ENCODE measurements at regions not wholly inside any gene's neighbourhood (a gene's known extent, or its start where the extent isn't known, plus 50 kb on each side); places are given as distances from the start of the nearest gene placed in this dataset.

DNA sequence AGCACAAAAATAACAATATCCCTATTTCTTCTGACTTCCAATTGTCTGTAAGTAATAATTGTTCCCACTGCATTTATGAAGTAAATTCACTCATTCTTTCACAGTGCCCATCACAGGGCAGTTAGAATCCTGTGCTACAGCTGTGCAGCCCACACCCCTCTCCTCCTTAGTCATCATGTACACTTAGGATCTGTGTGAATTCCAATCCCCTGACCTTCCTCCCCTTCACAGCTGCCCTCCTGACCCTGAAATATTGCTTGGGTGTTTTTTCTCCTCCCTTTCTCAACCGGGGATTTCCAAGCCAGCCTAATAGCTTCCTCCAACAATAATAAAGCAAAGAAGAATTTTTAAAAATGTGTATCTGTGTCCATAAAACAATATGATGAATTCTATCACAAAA, 91.5 kb upstream of the BEND6 start:
- no peak for FAIRE-seq

DNA sequence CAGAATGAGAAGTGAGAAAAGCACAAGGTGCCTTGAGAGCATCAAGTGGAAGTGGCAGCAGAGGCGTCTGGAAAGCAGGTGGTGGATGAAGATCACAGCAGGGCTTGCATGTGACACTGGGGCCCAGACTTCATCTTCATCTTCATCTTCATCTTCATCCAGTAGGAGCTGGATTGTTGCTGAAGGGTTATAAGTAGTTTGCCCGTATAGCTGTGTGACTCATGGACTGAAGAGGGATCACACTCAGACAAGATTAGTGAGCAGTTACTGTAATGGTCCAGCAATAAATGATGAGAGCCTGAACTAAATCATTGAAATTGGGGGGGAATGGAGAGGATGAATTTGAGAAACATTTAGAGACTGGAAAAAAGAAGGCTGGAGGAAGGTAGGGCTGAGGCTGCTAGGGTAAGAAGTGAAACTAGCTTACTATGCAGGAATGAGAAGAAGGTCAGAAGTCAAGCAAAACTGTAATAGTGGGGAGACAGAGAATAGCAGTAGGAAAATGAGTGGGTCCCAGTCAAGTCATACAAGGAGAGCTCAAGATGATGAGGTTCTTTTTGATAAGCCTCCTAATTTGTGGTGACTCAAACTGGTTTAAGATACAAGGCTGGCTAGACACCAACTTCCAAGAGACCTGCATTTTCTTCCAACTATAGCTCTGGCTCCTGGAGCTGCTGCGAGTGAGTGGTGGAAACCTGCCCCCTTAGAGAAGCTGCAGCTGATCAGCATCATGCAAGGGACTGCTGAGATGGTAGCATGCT, 92.3 kb upstream of the BEND6 start:
- no peak for FAIRE-seq

DNA sequence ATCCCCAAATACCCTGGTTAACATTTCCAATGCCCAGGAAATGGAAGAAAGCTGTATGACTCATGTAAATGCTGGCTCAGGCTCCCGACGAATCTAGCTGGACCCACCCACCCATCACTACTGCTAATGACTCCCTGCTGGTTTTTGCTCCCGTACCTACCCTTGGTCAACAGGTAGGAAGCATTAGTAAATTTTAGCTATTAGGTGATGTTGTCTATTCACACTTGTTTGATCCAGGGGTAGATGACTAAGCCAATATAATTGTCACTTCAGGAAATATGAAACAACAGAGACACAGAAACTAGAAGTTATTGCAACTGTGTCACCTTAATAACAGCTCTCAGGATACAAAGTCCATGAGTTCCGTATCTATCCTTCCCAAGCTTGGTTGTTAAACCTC, 94.4 kb upstream of the BEND6 start:
- FAIRE-seq: no peak

DNA sequence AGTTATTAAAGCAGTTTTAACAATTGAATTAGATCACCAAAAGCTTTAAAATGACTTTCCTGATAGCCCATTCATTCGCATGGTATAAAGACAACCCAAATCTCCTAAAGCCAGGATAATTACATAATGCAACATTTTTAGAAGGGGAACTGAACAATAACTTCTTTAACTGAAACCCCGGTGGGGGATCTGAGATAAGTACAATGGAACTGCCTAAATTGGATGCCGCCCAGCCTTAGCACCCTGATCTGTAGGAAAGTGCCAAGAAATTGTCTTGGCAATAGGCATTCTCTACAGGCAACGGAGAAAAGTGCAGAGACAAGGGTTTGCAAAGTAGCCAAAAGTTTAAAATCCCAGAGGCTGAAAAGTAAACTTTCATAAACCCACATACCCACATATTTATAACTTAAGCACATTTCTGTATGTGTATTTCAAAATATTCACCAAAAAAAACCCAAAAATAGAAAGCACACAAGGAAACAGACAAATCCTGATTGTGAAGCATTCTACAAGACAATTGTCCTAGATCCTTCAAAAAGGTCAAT, 98.8 kb upstream of the BEND6 start:
- no peak for FAIRE-seq

DNA sequence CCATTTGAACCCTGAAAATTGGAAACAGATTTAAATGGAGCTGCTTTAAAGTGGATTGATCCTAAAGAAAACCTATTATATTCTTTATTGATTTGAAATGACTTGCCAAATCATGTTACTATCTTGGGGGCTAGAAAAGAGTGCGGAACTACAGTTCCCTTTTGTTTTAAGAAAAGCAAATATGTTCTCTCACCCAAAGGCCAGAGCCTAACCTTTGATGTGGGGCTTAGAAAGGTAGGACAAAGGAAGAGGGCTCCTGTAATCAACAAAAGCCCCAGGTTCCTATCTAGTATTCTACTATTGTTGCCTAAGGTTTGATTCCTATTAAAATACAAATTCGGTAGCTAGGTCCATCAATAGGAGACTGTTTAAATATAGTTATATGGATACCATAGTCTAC, 100.8 kb upstream of the BEND6 start:
- FAIRE-seq: no peak

DNA sequence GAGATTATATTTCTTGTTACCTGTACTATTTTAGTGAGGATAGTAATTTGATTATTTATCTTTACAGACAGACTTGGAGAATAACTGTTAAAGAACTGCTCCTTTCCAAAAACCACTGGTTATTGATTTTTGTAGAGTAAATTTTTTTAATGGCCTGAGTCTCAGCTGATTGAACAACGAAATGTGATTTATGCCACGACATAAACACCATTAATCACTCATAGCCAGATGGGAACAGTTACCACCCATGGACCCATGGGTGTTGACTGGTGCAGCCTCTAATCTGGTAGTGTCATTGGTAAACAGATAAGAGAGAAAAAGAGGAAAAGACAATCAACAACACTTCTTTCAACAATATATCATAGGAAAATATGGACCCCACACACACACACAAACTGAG, 101.4 kb upstream of the BEND6 start:
- no peak for FAIRE-seq

DNA sequence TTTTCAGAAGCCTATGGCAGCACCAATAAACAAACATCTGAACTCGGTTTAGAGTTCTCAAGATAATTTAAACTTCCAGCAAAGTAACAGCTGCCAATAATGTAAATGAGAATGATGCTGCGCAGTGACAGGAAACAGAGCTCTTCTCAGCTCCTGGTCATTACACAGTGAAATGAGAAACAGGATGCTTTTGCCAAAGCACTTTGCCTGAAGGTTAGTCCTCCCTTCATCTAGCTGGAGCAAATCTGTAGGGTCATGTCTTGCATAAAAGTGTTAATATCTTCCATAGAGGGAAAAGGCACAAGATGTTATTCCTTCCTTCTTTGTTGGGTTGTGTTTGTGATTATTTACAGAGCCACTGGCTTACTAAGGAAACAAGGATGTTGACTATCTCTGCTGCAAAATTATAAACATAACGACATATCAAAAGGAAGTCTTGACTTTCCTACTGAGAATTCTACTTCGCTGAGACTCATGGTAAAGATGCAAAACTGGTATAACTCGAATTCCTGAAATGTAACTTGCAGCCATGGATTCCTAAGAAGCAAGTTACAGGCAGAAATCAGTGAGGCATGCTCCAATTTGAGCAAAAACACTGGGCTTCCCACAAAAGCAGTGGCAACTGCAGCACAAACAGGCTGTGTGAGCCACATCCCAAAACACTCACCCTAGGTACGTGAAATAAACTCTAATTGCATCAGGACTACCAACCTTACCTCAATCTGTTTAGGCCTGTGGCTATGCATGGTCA, 102.5 kb upstream of the BEND6 start:
- no peak for FAIRE-seq

DNA sequence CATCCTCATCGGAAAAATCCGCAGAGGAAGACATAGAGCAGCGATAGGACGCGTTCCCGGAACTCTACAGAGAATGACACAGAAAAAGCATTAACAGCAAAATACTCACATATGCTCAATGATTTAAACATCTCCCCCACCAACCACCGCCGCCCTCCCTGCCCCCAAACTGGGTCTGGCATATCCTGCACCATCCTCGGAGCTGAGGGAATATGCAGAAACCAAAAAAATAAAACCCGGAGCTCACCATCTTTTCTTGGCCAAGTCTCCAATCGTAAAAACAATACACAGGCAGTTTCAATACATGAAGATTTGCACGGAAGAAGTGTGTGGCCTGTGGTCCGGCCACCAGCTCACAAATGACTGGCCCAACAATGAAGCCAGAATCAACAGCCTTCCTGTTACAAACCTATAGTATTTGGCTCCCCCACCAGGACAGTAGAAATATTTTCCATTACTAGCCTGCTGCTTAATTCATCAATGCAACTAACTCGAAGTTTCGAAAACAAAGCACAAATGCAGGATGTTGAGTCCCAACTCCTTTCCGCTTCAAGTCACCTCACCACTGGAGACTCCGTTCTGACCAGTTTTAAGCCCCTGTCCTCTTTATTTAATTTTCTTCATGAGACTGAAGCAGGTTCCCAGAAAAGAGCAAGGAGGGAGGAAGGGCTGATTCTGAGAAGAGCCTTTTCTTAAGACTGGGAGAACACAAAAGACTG, 103.2 kb upstream of the BEND6 start:
- FAIRE-seq: peak; percentile 92

DNA sequence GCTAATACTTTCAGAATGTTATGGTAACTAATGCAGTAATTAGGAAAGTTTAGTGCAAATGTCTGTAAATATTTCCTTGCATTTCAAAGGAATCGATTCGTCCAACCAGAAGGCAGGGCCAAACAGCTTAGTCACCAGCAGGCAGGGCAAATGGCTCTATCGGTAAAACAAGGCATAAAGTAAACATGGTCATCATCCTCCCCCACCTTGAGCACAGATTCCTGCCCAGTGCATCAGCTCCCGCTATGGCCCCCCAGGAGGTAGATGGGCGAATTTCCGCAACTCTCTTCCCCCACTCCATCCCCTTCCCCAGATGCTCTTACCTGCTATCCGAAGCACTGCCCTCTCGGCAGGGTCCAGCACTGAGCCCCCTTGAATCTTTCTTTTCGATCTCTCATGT, 103.8 kb upstream of the BEND6 start:
- FAIRE-seq: no peak

DNA sequence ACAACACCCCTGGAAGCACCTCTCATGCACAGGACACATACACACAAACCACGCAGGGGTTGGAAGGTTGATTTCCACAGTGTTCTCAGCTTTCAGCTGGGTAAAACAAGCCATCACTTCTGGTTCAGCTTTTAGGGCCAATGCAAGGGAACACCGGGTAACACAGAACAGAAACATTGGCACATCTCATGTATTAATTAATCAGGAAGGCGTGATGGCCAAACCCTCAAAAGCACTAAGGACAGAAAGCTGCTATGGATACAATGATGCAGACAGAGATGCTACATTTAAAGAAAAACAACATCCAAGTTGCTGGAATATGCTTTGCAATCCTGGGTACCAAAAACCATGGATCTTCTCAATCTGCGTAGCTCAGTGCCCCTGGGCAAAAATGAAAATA, 104.3 kb upstream of the BEND6 start:
- FAIRE-seq: no peak

DNA sequence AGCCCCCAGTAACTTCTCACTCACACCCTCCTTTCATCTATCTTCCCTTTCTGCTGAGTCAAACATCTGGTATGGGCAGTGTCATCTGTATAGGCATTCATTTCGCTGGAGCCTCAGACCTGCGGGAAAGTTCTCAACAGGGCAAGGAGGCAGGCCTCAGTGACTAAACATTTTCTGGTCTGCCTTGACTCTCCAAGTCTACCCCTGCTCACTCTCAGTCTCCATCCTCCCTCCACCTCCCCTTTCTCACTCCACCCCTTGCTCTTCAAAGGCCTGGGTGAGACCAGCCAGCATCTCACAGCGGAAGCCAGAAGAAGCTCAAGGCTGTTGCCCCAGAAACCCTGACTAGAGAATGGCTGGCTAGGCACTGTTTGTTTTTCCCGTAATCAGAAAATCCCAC, 105.0 kb upstream of the BEND6 start:
- no peak for FAIRE-seq

DNA sequence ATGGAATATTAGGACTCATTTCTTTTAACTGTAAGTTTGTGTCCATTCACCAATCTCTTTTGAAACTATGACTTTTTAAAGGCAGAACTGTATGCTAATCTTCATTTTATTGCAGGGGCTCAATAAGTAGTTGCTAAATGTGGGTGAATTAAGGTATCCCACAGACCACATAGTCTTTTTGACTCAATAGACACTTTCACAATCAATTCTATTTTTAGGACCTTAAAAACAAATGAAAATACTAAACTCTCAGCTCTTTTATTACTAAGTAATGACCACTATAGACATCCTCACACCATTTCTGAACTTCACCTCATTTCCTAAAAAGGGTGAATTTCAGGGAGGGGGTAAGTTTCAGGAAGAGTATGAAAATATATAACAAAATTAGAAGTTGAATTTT, 106.8 kb upstream of the BEND6 start:
- FAIRE-seq: no peak

DNA sequence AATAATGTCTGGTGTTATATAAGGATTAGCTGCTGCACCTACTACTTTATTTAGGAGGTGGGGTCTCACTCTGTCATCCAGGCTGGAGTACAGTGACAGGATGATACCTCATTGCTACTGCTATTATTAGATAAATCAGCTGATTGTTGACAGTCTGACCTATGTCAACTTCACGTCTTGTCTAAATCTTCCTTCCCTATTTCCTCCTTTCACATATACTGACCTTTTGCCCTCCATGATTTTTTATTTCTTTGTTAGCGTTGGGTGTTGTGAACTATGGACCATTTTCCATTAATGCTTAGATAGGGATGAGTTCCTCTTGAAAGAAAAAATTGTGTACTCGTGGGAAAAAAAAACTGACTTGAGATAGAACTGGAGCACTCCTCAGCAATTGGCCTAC, 109.9 kb upstream of the BEND6 start:
- no peak for FAIRE-seq

DNA sequence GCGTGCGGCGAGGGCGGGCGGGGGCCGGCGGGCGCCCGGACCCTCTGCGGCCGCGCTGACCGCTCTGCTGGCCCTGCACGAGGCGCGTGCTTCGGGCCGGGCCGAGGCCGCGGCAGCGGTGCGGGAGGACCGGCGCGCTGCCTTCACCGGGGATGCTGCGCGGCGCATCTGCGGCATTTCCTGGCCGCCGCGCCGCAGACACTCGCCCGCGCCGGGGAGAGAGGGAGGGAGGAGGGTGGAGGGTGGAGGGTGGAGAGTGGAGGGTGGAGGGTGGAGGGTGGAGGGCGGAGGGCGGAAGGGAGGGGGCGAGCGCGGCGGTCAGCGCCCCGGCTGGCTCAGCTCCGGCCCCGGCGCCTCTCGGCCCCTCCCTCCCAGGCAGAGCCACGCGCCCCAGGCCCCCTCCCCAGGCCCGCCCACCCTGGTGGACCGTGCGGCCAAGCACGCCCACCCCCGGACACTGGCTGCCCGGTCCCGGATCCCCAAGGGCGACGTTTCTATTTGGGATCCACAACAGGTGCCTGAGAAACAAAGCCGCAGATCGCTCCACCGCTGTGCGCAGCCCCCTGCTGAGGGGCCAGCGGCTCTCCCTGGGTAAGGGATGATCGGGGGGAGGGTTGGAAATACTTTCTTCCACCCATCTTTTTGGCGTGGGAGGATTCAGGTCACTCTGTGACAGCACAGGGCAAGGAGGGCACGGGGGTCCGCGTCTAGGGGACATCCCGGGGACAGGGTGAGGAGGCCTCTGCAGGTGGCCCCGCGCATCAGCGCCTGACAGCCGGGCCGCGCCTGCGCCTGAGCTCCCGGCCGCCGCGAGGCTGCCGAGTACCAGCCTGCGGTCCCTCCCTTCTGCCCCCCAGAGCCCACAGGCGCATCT, 111.2 kb upstream of the BEND6 start:
- FAIRE-seq: no peak

DNA sequence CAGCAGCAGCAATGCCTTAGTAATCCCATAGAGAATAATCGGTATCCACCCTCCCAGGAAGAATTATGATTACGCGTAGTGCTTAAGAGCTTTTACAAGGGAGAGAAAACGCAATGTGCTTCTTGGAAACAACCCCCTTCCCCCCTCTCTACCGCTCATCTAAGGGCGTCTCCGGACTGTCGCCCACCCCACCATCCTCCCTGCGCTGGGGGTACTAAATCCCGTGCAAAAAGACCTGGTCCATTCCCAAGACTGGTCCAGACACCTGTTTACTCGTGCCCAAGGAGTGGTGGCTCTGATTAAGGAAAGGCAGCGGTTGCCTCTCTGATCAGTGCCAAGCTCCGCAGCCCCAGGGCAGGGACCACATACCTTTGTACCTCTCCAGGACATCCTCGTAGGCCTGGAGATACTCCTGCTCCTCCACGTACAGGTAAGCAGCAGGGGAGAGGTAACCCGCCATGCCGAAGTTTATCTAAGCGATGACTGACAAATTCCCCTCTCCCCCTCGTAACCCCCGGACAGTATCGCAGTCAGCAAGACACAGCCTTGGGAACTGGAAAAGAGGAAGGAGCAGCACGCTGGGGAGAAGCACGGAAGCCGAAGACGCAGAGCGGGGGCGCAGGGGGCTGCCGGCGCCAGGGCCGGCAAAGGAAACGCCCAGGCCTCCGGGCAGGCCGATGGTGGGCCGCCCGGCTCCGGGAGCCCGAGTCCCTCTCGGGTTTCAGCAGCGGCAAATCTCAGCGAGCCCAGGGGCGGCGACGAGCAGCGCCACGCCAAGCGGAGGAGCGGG, 112.0 kb upstream of the BEND6 start:
- FAIRE-seq: no peak

DNA sequence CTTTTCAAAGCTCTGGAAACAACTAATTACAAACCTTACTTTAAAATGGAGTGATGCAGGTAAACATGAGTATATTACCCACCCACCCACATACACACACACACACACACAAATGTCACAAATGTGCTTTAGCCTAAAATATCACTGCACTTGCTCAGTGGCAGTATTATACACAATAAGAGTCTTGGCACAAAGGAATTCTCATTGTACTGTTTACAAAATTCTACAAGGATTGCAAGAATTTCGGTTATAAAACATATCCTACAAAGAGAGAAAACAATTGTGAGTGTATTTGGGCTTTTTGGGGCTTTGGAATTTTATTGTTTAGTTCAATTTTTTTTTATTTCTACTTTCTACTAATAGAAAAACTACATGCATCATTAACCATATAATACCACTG, 113.2 kb upstream of the BEND6 start:
- FAIRE-seq: no peak

DNA sequence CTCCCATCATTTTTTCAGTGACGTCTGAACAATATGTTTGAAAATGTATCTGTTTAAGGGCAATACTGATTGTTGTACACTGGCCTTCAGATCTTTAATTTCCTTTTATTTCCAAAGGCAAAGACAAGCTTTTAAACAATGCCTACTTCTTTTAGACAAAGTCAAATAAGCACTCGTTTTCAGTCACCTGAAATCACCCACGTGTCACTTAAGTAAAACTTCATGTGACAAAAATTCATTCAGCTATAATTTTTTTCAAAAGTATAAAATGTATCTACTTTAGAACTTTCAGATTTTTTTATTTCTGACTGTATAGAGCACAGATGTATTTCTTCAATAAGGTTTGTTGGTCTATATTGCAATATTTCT, 113.5 kb upstream of the BEND6 start:
- FAIRE-seq: no peak

DNA sequence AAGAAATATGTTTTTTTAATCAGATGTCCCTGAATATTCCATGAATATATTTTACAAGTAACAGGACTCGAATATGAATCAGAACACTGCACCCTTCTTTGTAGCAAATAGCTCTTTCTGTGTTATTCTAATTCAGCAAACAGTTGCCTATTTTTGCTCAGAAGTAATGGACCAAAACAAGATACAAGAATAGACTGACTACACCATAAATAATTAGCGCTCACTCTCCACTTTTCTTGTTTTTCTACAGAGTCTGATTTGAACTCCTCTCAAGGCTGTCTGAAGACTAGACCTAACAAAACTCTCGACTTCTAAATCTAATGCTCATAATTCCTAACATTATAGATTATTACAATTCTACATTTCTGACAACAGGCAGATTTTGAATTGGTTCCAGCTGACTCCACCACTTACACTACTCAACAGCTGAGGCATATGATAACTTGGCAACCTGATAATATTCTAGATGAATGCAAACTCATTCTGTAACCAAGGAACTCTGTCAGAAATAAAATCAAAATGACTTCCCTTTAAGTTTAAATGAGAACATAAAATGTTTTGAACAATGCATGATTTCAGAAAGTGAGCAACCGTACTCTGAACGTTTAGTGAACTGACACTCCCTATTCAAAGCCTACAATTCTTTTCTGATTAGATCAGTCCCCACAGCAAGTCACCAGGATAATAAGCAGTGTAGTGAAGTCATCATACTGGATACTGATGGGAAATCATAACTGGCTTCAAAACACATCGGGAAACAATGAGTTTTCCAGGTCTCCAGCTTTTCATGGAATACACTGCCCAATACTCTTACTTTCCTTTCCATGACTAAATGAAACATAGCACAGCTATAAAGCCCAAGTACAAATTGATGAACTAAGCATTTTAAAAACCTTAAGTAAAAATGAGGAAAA, 114.2 kb upstream of the BEND6 start:
- peak; percentile 85 for FAIRE-seq

DNA sequence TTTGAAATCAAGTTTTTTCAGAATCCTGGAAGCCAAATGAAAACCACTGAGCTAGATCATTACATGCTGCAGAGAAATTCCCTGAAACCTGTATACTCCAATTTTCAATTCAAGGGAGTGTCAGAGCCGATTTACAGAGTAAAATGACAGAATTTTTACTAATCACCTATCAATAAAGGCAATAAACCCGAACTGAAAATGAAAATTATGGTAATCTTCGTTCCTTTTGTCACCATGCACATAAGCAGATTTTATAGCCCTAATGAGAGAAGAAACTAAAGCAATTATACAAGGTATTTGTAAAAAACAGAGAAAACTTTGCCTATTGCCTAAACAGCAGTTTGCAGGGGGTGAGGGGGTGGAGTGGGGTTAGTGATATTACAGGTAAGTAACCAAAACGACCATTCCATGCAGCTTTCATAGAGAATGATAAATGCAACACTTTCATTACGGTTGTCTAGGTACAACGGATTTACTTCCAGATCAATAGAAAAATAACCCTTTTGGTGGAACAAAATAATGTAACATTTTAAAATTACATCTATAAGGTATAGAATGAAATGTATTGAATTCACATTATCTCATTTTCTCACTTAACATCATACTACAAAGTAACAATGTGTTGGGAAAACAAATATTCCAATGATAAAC, 115.2 kb upstream of the BEND6 start:
- FAIRE-seq: no peak

DNA sequence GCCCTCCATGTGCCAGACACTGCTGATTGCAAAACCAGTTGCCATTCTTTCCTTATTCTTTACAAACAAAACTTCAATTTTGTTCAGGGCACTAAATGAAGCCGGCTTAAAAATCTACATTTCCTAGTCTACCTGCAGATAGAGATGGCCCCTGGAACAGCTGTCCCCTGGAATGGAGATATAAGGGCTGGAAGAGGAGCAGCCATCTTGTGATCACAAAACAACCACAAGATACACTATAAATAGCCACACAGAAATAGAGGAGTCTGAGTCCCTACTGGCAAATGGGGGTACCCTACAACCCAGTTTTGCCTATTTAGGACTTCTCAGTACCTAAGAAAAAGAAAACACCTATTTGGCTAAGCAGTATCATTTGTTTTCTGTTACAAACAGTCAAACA, 115.9 kb upstream of the BEND6 start:
- FAIRE-seq: peak; percentile 11

Data from G401.6 (cell line).